IMR-90 (cell line): ENCODE measurements at regions not wholly inside any gene's neighbourhood (a gene's known extent, or its start where the extent isn't known, plus 50 kb on each side); places are given as distances from the start of the nearest gene placed in this dataset.

ENCODE experiments used
- ATAC-seq: fragments of 200-7000 bp; cut with Tn5 transposase; 2 replicates; pipeline ENCODE4 v1.9.1; 2020; ENCODE audit warnings: low read depth, mild to moderate bottlenecking, moderate library complexity
- BruUV-seq: library from RNA; stranded (reverse); fragments of 400-500 nt; replicated peaks from 2 replicates; lab custom pipeline; 2021; lab: Mats Ljungman, UMichigan
- CTCF ChIA-PET: fragments of 300-600 bp; formaldehyde crosslinking; extraction: SDS; loops from one replicate; lab custom pipeline; 2021; ENCODE audit warnings: antibody characterized with exemption; lab: Yijun Ruan, JAX
- POLR2A ChIA-PET: fragments of 300-600 bp; sonication (Branson Sonifier 250); formaldehyde crosslinking; loops from one replicate; lab custom pipeline; 2022; ENCODE audit warnings: antibody characterized with exemption; ENCODE audit not compliant: unreplicated experiment; lab: Charles Lee
- DNase-seq: peaks from one replicate; pipeline ENCODE4 v3.0.0; 2013
- H2AFZ ChIP-seq: replicated peaks from 2 replicates; pipeline ENCODE3; 2013; ENCODE audit warnings: low read length, mild to moderate bottlenecking; ENCODE audit not compliant: poor library complexity
- H2AK5ac ChIP-seq: 2 replicates; pipeline ENCODE4 v1.6.1; 2013; ENCODE audit warnings: low read depth, low read length, inconsistent platforms
- H2AK9ac ChIP-seq: replicated peaks from 2 replicates; pipeline ENCODE3; 2013; ENCODE audit warnings: mild to moderate bottlenecking, low read depth, low read length, moderate library complexity; ENCODE audit not compliant: poor library complexity
- H2BK120ac ChIP-seq: 2 replicates; pipeline ENCODE4 v1.6.1; 2013; ENCODE audit warnings: low read depth, low read length, inconsistent platforms
- H2BK15ac ChIP-seq: 3 replicates; pipeline ENCODE4 v1.6.1; 2013; ENCODE audit warnings: low read depth, low read length, inconsistent platforms
- H2BK20ac ChIP-seq: 2 replicates; pipeline ENCODE4 v1.6.1; 2013; ENCODE audit warnings: low read depth, mild to moderate bottlenecking, inconsistent platforms, low read length, moderate library complexity
- H2BK5ac ChIP-seq: 2 replicates; pipeline ENCODE4 v1.6.1; 2013; ENCODE audit warnings: mild to moderate bottlenecking, low read depth, low read length, inconsistent platforms; ENCODE audit not compliant: poor library complexity, severe bottlenecking
- H3K14ac ChIP-seq: replicated peaks from 2 replicates; pipeline ENCODE4 v1.6.1; 2013; ENCODE audit warnings: low read depth, low read length, inconsistent platforms
- H3K18ac ChIP-seq: 2 replicates; pipeline ENCODE4 v1.6.1; 2013; ENCODE audit warnings: low read depth, low read length, control low read depth
- H3K23ac ChIP-seq: 2 replicates; pipeline ENCODE4 v1.6.1; 2013; ENCODE audit warnings: low read depth, low read length, inconsistent platforms
- H3K27ac ChIP-seq: 2 replicates; pipeline ENCODE4 v1.5.1; 2013; ENCODE audit warnings: mild to moderate bottlenecking, control low read depth, low read length; ENCODE audit not compliant: insufficient read depth
- H3K27me3 ChIP-seq: 2 replicates; pipeline ENCODE4 v1.6.1; 2013; ENCODE audit warnings: low read length; ENCODE audit not compliant: control insufficient read depth, insufficient read depth
- H3K36me3 ChIP-seq: 2 replicates; pipeline ENCODE4 v1.6.1; 2013; ENCODE audit warnings: low read length, mixed read lengths; ENCODE audit not compliant: control insufficient read depth, insufficient read depth
- H3K4ac ChIP-seq: 2 replicates; pipeline ENCODE4 v1.6.1; 2013; ENCODE audit warnings: low read depth, low read length, inconsistent platforms
- H3K4me1 ChIP-seq: 2 replicates; pipeline ENCODE4 v1.6.1; 2013; ENCODE audit warnings: low read length, mixed read lengths; ENCODE audit not compliant: control insufficient read depth, insufficient read depth
- H3K4me2 ChIP-seq: 2 replicates; pipeline ENCODE4 v1.6.1; 2013; ENCODE audit warnings: low read depth, mild to moderate bottlenecking, control low read depth, low read length, moderate library complexity
- H3K4me3 ChIP-seq: 2 replicates; pipeline ENCODE4 v1.5.1; 2013; ENCODE audit warnings: low read depth, mild to moderate bottlenecking, control low read depth, low read length, moderate library complexity; ENCODE audit not compliant: insufficient read depth
- H3K56ac ChIP-seq: 2 replicates; pipeline ENCODE4 v1.6.1; 2013; ENCODE audit warnings: low read length, inconsistent platforms; ENCODE audit not compliant: insufficient read depth; ENCODE audit errors: extremely low read depth
- H3K79me1 ChIP-seq, 2 experiments: 2 replicates each; pipeline ENCODE4 v1.6.1; 2013; ENCODE audit warnings: low read length in 2 of 2, inconsistent platforms in 1 of 2, low read depth in 1 of 2
- H3K9ac ChIP-seq: 2 replicates; pipeline ENCODE4 v1.6.1; 2013; ENCODE audit warnings: low read depth, low read length, control low read depth
- H3K9me1 ChIP-seq: 2 replicates; pipeline ENCODE4 v1.6.1; 2013; ENCODE audit warnings: low read length, inconsistent platforms; ENCODE audit not compliant: insufficient read depth
- H3K9me3 ChIP-seq: 2 replicates; pipeline ENCODE4 v1.6.1; 2013; ENCODE audit warnings: low read length; ENCODE audit not compliant: control insufficient read depth, insufficient read depth
- H4K20me1 ChIP-seq: 2 replicates; pipeline ENCODE4 v1.6.1; 2013; ENCODE audit warnings: low read length, inconsistent platforms; ENCODE audit not compliant: insufficient read depth
- H4K5ac ChIP-seq: 2 replicates; pipeline ENCODE4 v1.6.1; 2013; ENCODE audit warnings: mild to moderate bottlenecking, low read depth, low read length, control low read depth
- H4K8ac ChIP-seq, 2 experiments: 2 replicates each; pipeline ENCODE4 v1.6.1; 2013; ENCODE audit warnings: low read depth in 2 of 2, low read length in 2 of 2, control low read depth in 1 of 2, inconsistent platforms in 1 of 2
- H4K91ac ChIP-seq: 2 replicates; pipeline ENCODE4 v1.6.1; 2013; ENCODE audit warnings: low read depth, low read length, inconsistent platforms; ENCODE audit not compliant: insufficient read depth
- BHLHE40 ChIP-seq: fragments of 150-350 bp; IDR thresholded peaks from 2 replicates; pipeline ENCODE4 v1.6.1; 2016; ENCODE audit warnings: mild to moderate bottlenecking, low read depth, low read length
- CEBPB ChIP-seq: IDR thresholded peaks from 2 replicates; pipeline ENCODE4 v1.6.1; 2012; ENCODE audit warnings: low read depth, low read length, improper control_type of control experiment
- CHD1 ChIP-seq: IDR thresholded peaks from 2 replicates; pipeline ENCODE4 v1.6.1; 2012; ENCODE audit warnings: low read depth, low read length, improper control_type of control experiment
- CTCF ChIP-seq: conservative IDR thresholded peaks from 2 replicates; pipeline ENCODE4 v1.5.1; 2012; ENCODE audit warnings: mild to moderate bottlenecking, low read depth, low read length, improper control_type of control experiment
- ELK1 ChIP-seq: fragments of 150-350 bp; IDR thresholded peaks from 2 replicates; pipeline ENCODE4 v1.6.1; 2016; ENCODE audit warnings: low read depth, mild to moderate bottlenecking, low read length, moderate library complexity, borderline replicate concordance
- MAFK ChIP-seq: IDR thresholded peaks from 2 replicates; pipeline ENCODE4 v1.6.1; 2012; ENCODE audit warnings: low read depth, low read length, improper control_type of control experiment
- MAZ ChIP-seq: IDR thresholded peaks from 2 replicates; pipeline ENCODE4 v1.6.1; 2012; ENCODE audit warnings: low read depth, mild to moderate bottlenecking, low read length, improper control_type of control experiment, moderate library complexity, borderline replicate concordance
- MXI1 ChIP-seq: IDR thresholded peaks from 2 replicates; pipeline ENCODE4 v1.6.1; 2012; ENCODE audit warnings: low read depth, mild to moderate bottlenecking, low read length, moderate library complexity, borderline replicate concordance
- NFE2L2 ChIP-seq: fragments of 150-350 bp; IDR thresholded peaks from 2 replicates; pipeline ENCODE4 v1.6.1; 2016; ENCODE audit warnings: low read depth, mild to moderate bottlenecking, low read length
- POLR2A ChIP-seq: IDR thresholded peaks from 2 replicates; pipeline ENCODE4 v1.6.1; 2012; ENCODE audit warnings: mild to moderate bottlenecking, low read depth, low read length
- RAD21 ChIP-seq: IDR thresholded peaks from 2 replicates; pipeline ENCODE4 v1.6.1; 2012; ENCODE audit warnings: low read length, improper control_type of control experiment
- RCOR1 ChIP-seq: IDR thresholded peaks from 2 replicates; pipeline ENCODE4 v1.6.1; 2012; ENCODE audit warnings: mild to moderate bottlenecking, low read length, improper control_type of control experiment; ENCODE audit not compliant: insufficient replicate concordance
- RFX5 ChIP-seq: IDR thresholded peaks from 2 replicates; pipeline ENCODE4 v1.8.0; 2012; ENCODE audit warnings: low read depth, mild to moderate bottlenecking, low read length, moderate library complexity
- USF2 ChIP-seq: fragments of 150-350 bp; IDR thresholded peaks from 2 replicates; pipeline ENCODE4 v1.6.1; 2017; ENCODE audit warnings: mild to moderate bottlenecking, antibody characterized with exemption, low read length, low read depth
- WGBS, 2 experiments: methylation state at CpG; one replicate each; pipeline versions ENCODE4 v1.1.5 to v1.1.7; 2013; ENCODE audit warnings: missing lambda C conversion rate in 2 of 2; ENCODE audit not compliant: insufficient read length in 1 of 2; ENCODE audit errors: extremely low coverage in 2 of 2; 5-methylcytosine and 5-hydroxymethylcytosine counted together
- dilution Hi-C: fragments of 300-500 bp; cut with HindIII; formaldehyde crosslinking; loops from one replicate; pipeline ENCODE4 v1.14.3; 2018; ENCODE audit warnings: low sequenced_read_pairs; ENCODE audit not compliant: unreplicated experiment
- in situ Hi-C: fragments of 300-500 bp; cut with MboI; formaldehyde crosslinking; loops from 3 replicates; pipeline ENCODE4 v1.14.3; 2019; ENCODE audit warnings: low sequenced_read_pairs, inconsistent platforms, mixed read lengths
- intact Hi-C: fragments of 100-400 bp; cut with micrococcal nuclease; formaldehyde crosslinking; loops from 2 replicates; pipeline ENCODE4 v1.10.0; 2022

GRCh38 chr5:129204525-129204924 lies 110.0 kb downstream of the ISOC1 start:
- Histone ChIP-seq H3K23ac (no peak overlapping the region), H3K4ac (no peak overlapping the region), H4K5ac (no peak overlapping the region), H2AFZ (no peak overlapping the region), H3K36me3 (no peaks in the 10 kb centered on the region), H2BK5ac (no peak overlapping the region), H3K4me2 (no peak overlapping the region), H3K56ac (no peak overlapping the region), H2BK15ac (no peak overlapping the region), H4K20me1 (no peaks in the 10 kb centered on the region), H2BK120ac (no peak overlapping the region), H3K9me1 (no peaks in the 10 kb centered on the region), H4K91ac (no peak overlapping the region), H3K9ac (no peak overlapping the region), H3K79me1 (no peaks in the 10 kb centered on the region), H3K27me3 (no peaks in the 10 kb centered on the region), H3K18ac (no peak overlapping the region), H3K4me1 (no peaks in the 10 kb centered on the region), H3K4me3 (no peak overlapping the region), H2AK9ac (no peak overlapping the region), H3K9me3 (no peaks in the 10 kb centered on the region), H3K14ac (no peak overlapping the region), H2AK5ac (no peak overlapping the region), H3K27ac (no peak overlapping the region), H2BK20ac (no peak overlapping the region), H4K8ac (no peak overlapping the region)
- CTCF ChIA-PET, result no interaction called here
- DNase-seq (no peak), ATAC-seq (no peak)
- TF ChIP-seq RFX5 (no peak), CEBPB (no peak), NFE2L2 (no peak), MAZ (no peak), CTCF (no peak), RAD21 (no peak), USF2 (no peak), POLR2A (no peak), RCOR1 (no peak), MAFK (no peak), BHLHE40 (no peak), MXI1 (no peak), ELK1 (no peak), CHD1 (no peak)
- intact Hi-C loops (no loop called here), dilution Hi-C loops (no loop called here), in situ Hi-C loops (no loop called here)
- BruUV-seq, result no TSS peak
- POLR2A ChIA-PET, result no interaction called here
- no CpG with 5 or more reads among the region's 1 CpG for WGBS, 2 experiments
